SU-DHL-6 (cell line): ENCODE measurements at regions not wholly inside any gene's neighbourhood (a gene's known extent, or its start where the extent isn't known, plus 50 kb on each side); places are given as distances from the start of the nearest gene placed in this dataset.

Experiments
- H2AFZ ChIP-seq: fragments of 200-600 bp; sonication (generic); 2 replicates; pipeline ENCODE4 v1.6.1; 2014; ENCODE audit warnings: low read depth, mild to moderate bottlenecking, moderate library complexity, mixed read lengths, antibody characterized with exemption, low read length; ENCODE audit not compliant: severe bottlenecking
- H3F3A ChIP-seq: fragments of 200-600 bp; shearing (Covaris generic); 2 replicates; pipeline ENCODE4 v1.6.0; 2016; ENCODE audit warnings: antibody characterized with exemption, mild to moderate bottlenecking; ENCODE audit not compliant: insufficient read depth
- H3K27ac ChIP-seq: fragments of 200-600 bp; sonication (generic); 2 replicates; pipeline ENCODE4 v1.5.1; 2016; ENCODE audit warnings: low read depth, mild to moderate bottlenecking, low read length, moderate library complexity, mixed read lengths
- H3K27me3 ChIP-seq: fragments of 200-600 bp; sonication (generic), shearing (Covaris generic); 2 replicates; pipeline ENCODE4 v1.6.0; 2014; ENCODE audit warnings: mild to moderate bottlenecking, low read length
- H3K36me3 ChIP-seq: fragments of 200-600 bp; sonication (generic); 2 replicates; pipeline ENCODE4 v1.6.1; 2014; ENCODE audit warnings: mild to moderate bottlenecking, low read length, mixed read lengths
- H3K4me2 ChIP-seq: fragments of 300-600, 200-600 bp; shearing (Covaris generic), sonication (generic); 2 replicates; pipeline ENCODE4 v1.6.0; 2014; ENCODE audit warnings: low read length, low read depth, mild to moderate bottlenecking; ENCODE audit not compliant: poor library complexity, severe bottlenecking
- H3K4me3 ChIP-seq: fragments of 200-600 bp; sonication (generic); 2 replicates; pipeline ENCODE4 v1.5.1; 2014; ENCODE audit warnings: antibody characterized with exemption, low read length, mild to moderate bottlenecking, mixed read lengths; ENCODE audit not compliant: insufficient read depth, poor library complexity, severe bottlenecking
- H3K79me2 ChIP-seq: fragments of 200-600 bp; sonication (generic); 2 replicates; pipeline ENCODE4 v1.6.1; 2014; ENCODE audit warnings: mild to moderate bottlenecking, low read length, moderate library complexity; ENCODE audit not compliant: insufficient read depth
- H3K9ac ChIP-seq: fragments of 200-600 bp; sonication (generic); 2 replicates; pipeline ENCODE4 v1.7.0; 2014; ENCODE audit warnings: mild to moderate bottlenecking, low read length
- H3K9me2 ChIP-seq: fragments of 200-600 bp; sonication (generic); replicated peaks from 2 replicates; pipeline ENCODE4 v1.6.1; 2014; ENCODE audit warnings: low read length; ENCODE audit not compliant: insufficient read depth
- H3K9me3 ChIP-seq: fragments of 200-600 bp; sonication (generic); 2 replicates; pipeline ENCODE4 v1.6.1; 2014; ENCODE audit warnings: low read length, mixed read lengths; ENCODE audit not compliant: insufficient read depth
- H4K20me1 ChIP-seq: fragments of 200-600 bp; sonication (generic); 2 replicates; pipeline ENCODE4 v1.6.1; 2014; ENCODE audit warnings: low read depth, mild to moderate bottlenecking, antibody characterized with exemption, low read length, moderate library complexity, mixed read lengths
- EZH2phosphoT487 ChIP-seq: fragments of 200-600 bp; sonication (generic), shearing (Covaris generic); conservative IDR thresholded peaks from 2 replicates; pipeline ENCODE4 v1.6.1; 2018; ENCODE audit warnings: mild to moderate bottlenecking, antibody characterized with exemption, low read length, moderate library complexity, mixed read lengths
- TF ChIP-seq, protein P1 (sequence below): fragments of 200-600 bp; sonication (generic); IDR thresholded peaks from one replicate; pipeline ENCODE4 v1.5.1; 2017; ENCODE audit warnings: antibody characterized with exemption, mild to moderate bottlenecking, low read length, moderate library complexity; ENCODE audit not compliant: insufficient read depth, poor library complexity, severe bottlenecking

- no peaks in the 10 kb centered on the region for H3K9me2 ChIP-seq
- no peaks in the 10 kb centered on the region for H3K79me2 ChIP-seq
- no peaks in the 10 kb centered on the region for H4K20me1 ChIP-seq
- no peak overlapping the region for H3K4me3 ChIP-seq
- H3K4me2 ChIP-seq: no peak overlapping the region
- TF ChIP-seq, protein P1, sequence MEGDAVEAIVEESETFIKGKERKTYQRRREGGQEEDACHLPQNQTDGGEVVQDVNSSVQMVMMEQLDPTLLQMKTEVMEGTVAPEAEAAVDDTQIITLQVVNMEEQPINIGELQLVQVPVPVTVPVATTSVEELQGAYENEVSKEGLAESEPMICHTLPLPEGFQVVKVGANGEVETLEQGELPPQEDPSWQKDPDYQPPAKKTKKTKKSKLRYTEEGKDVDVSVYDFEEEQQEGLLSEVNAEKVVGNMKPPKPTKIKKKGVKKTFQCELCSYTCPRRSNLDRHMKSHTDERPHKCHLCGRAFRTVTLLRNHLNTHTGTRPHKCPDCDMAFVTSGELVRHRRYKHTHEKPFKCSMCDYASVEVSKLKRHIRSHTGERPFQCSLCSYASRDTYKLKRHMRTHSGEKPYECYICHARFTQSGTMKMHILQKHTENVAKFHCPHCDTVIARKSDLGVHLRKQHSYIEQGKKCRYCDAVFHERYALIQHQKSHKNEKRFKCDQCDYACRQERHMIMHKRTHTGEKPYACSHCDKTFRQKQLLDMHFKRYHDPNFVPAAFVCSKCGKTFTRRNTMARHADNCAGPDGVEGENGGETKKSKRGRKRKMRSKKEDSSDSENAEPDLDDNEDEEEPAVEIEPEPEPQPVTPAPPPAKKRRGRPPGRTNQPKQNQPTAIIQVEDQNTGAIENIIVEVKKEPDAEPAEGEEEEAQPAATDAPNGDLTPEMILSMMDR: no peak
- no peak for TF ChIP-seq EZH2phosphoT487
- H3K36me3 ChIP-seq: no peaks in the 10 kb centered on the region
- no peaks in the 10 kb centered on the region for H3K9me3 ChIP-seq
- H2AFZ ChIP-seq: no peak overlapping the region
- no peaks in the 10 kb centered on the region for H3F3A ChIP-seq
- H3K27me3 ChIP-seq: no peaks in the 10 kb centered on the region
- no peak overlapping the region for H3K27ac ChIP-seq
- H3K9ac ChIP-seq: no peak overlapping the region
Observed at GRCh38 chr12:115209230-115209629, 525.3 kb upstream of the TBX3 start.

- no peak overlapping the region for H3K4me2 ChIP-seq
Observed at GRCh38 chr12:115208098-115208497, 524.1 kb upstream of the TBX3 start.

DNA sequence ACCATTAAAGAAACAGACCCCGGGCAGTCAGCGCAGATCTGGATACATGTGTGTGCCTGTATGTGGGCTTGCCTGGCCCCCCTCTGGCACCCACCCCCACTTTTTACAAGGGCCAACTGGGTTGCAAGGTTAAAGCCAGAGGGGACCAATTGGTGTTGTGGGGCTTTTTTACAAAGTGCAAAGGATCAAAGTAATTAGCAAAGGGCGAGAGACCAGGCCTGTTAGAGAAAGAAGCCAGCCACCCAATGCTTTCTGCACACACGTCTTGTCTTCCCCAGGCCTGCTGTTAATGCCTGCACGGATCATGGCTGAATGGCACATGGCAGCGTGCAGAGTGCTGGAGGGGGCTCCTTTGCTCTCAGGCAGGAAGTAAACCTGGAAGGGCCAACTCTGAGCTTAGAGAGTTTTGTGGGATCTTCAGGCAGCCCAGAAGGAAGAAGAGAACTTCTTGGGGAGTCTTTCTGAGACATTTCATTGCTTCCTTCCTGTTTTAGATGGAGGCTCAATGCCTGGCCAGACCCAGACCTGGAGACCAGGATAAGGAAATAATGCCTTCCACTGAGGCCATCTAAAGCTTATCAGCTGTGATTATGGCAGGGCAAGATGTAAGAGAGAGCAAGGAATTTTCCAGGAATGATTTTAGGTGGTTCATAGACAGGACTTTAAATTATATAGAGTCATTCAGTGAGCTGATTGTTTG, 523.4 kb upstream of the TBX3 start:
- TF ChIP-seq, protein P1: no peak
- no peak for TF ChIP-seq EZH2phosphoT487
- Histone ChIP-seq H3K9ac (no peak overlapping the region), H3F3A (no peaks in the 10 kb centered on the region), H3K36me3 (no peaks in the 10 kb centered on the region), H3K79me2 (no peaks in the 10 kb centered on the region), H3K9me2 (no peaks in the 10 kb centered on the region), H3K27ac (no peak overlapping the region), H4K20me1 (no peaks in the 10 kb centered on the region), H2AFZ (no peak overlapping the region), H3K27me3 (no peaks in the 10 kb centered on the region), H3K4me3 (no peak overlapping the region), H3K9me3 (no peaks in the 10 kb centered on the region), H3K4me2 (no peak overlapping the region)

More at GRCh38 chr12:115208098-115208497, 524.1 kb upstream of the TBX3 start:
- Histone ChIP-seq H4K20me1 (no peaks in the 10 kb centered on the region), H3K4me3 (no peak overlapping the region), H3K9ac (no peak overlapping the region), H3K27ac (no peak overlapping the region), H3F3A (no peaks in the 10 kb centered on the region), H3K36me3 (no peaks in the 10 kb centered on the region), H3K27me3 (no peaks in the 10 kb centered on the region), H3K9me2 (no peaks in the 10 kb centered on the region), H3K79me2 (no peaks in the 10 kb centered on the region), H2AFZ (no peak overlapping the region), H3K9me3 (no peaks in the 10 kb centered on the region)
- TF ChIP-seq, protein P1: no peak
- no peak for TF ChIP-seq EZH2phosphoT487
